ENCODE measurements at regions not wholly inside any gene's neighbourhood (a gene's known extent, or its start where the extent isn't known, plus 50 kb on each side); places are given as distances from the start of the nearest gene placed in this dataset.

DNA sequence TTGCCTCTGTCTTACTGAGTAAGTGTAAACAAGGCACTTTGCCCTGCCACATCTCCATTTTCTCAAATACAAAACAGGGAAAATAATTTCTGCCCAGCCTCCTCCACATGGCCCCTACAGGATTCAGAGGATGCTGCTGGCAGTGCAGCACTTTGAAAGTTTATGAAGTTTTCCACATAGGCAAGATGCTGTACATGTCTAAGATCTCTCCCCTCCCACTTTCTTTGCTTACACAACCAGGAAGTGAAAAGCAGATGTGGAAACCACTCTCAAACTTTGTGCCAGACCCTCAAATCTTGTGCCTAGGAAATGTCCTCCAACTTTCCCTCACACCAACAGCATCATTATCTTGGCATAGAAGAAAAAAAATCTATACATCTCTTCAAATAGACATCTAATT is 257.0 kb upstream of the LDB2 start (continued):
- TF ChIP-seq SP1 (IDR thresholded peaks at IDR 0.05; ENCODE audit: low read depth, low read length) = no peak
- no peak for TF ChIP-seq YBX1 (IDR thresholded peaks at IDR 0.05)
- no peak for TF ChIP-seq BCL11A (IDR thresholded peaks at IDR 0.05; ENCODE audit: low read depth, low read length)
- TF ChIP-seq, protein P1, sequence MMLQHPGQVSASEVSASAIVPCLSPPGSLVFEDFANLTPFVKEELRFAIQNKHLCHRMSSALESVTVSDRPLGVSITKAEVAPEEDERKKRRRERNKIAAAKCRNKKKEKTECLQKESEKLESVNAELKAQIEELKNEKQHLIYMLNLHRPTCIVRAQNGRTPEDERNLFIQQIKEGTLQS (IDR thresholded peaks at IDR 0.05; ENCODE audit: borderline replicate concordance, extremely low read depth, low read depth, low read length) = no peak
- no peak for TF ChIP-seq STAT1 (conservative IDR thresholded peaks at IDR 0.05)
- TF ChIP-seq ZNF207 (IDR thresholded peaks at IDR 0.05; ENCODE audit: borderline replicate concordance) = no peak

DNA sequence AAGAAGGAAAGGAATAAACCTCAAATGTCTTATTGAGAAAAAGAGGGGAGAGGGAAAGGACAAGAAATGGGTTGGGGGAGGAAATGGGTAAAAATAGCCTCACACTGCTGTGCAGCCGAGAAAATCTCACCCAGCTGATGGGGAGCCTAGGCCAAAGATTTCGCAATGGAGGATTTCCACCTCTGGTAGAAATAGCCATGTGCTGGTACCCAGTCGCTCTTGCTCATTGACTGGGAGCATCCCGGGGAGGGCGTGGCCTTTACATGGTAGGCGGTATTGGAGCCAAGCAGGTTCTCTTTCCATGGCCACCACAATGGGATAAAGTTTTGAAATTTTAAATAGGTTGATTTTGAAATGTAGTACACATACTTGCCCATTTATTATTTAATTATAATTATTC is 255.1 kb upstream of the LDB2 start:
- no peak for FAIRE-seq
- WGBS (ENCODE audit: insufficient coverage, insufficient replicate concordance, low lambda C conversion rate, missing lambda C conversion rate) = 43% methylated on average over 6 of the region's 6 CpGs
- H3K27me3 ChIP-seq (replicated peaks in 1 of 2; ENCODE audit: control insufficient read depth in 2 of 2, insufficient read depth in 2 of 2, low read length in 1 of 2) = no peaks in the 10 kb centered on the region
- CTCF ChIA-PET = no interaction called here
- DNase-seq (ENCODE audit: low read depth, low spot score) = no peak
- no peaks in the 10 kb centered on the region for H4K20me1 ChIP-seq (ENCODE audit: control insufficient read depth, insufficient read depth)
- H3K27ac ChIP-seq (ENCODE audit: control insufficient read depth, insufficient read depth) = no peak overlapping the region
- SMC1A ChIA-PET (ENCODE audit: uncharacterized antibody, unreplicated experiment) = no interaction called here
- in situ Hi-C loops (cut with MboI) (no loop called here), intact Hi-C loops (cut with micrococcal nuclease; ENCODE audit: unreplicated experiment) (no loop called here)
- H3K4me2 ChIP-seq (ENCODE audit: control insufficient read depth, insufficient read depth) = no peak overlapping the region
- no peak overlapping the region for H3K9ac ChIP-seq (ENCODE audit: control insufficient read depth, insufficient read depth, low read length)
- POLR2A ChIA-PET = no interaction called here
- no TSS peak for BruUV-seq (replicated peaks)
- no peak overlapping the region for H3K4me3 ChIP-seq
- no peak overlapping the region for H2AFZ ChIP-seq (ENCODE audit: control insufficient read depth, low read depth, low read length)
- ATAC-seq = no peak
- no peaks in the 10 kb centered on the region for H3K4me1 ChIP-seq (ENCODE audit: control insufficient read depth, insufficient read depth, low read length)
- no peaks in the 10 kb centered on the region for H3K36me3 ChIP-seq (ENCODE audit: control insufficient read depth in 2 of 2, insufficient read depth in 2 of 2, low read length in 1 of 2)
- RAD21 ChIA-PET (ENCODE audit: unreplicated experiment) = no interaction called here
- no peaks in the 10 kb centered on the region for H3K79me2 ChIP-seq (ENCODE audit: control insufficient read depth, insufficient read depth, low read length)
- no peaks in the 10 kb centered on the region for H3K9me3 ChIP-seq (replicated peaks; ENCODE audit: control insufficient read depth, insufficient read depth, low read length)
- TF ChIP-seq MTA2 (IDR thresholded peaks at IDR 0.05; ENCODE audit: low read depth) (no peak), YY1 (IDR thresholded peaks at IDR 0.05; ENCODE audit: low read depth, low read length) (no peak), SMAD5 (IDR thresholded peaks at IDR 0.05; ENCODE audit: low read depth) (no peak), POLR2AphosphoS5 (IDR thresholded peaks at IDR 0.05; ENCODE audit: low read length) (no peak), FOS (IDR thresholded peaks at IDR 0.05; ENCODE audit: borderline replicate concordance, extremely low read depth, insufficient read length) (no peak), NR2C2 (IDR thresholded peaks at IDR 0.05; ENCODE audit: borderline replicate concordance, control insufficient read depth, insufficient read length, low read depth) (no peak)
- TF ChIP-seq, protein P2, sequence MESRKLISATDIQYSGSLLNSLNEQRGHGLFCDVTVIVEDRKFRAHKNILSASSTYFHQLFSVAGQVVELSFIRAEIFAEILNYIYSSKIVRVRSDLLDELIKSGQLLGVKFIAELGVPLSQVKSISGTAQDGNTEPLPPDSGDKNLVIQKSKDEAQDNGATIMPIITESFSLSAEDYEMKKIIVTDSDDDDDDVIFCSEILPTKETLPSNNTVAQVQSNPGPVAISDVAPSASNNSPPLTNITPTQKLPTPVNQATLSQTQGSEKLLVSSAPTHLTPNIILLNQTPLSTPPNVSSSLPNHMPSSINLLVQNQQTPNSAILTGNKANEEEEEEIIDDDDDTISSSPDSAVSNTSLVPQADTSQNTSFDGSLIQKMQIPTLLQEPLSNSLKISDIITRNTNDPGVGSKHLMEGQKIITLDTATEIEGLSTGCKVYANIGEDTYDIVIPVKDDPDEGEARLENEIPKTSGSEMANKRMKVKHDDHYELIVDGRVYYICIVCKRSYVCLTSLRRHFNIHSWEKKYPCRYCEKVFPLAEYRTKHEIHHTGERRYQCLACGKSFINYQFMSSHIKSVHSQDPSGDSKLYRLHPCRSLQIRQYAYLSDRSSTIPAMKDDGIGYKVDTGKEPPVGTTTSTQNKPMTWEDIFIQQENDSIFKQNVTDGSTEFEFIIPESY (IDR thresholded peaks at IDR 0.05) = no peak
- TF ChIP-seq, protein P3, sequence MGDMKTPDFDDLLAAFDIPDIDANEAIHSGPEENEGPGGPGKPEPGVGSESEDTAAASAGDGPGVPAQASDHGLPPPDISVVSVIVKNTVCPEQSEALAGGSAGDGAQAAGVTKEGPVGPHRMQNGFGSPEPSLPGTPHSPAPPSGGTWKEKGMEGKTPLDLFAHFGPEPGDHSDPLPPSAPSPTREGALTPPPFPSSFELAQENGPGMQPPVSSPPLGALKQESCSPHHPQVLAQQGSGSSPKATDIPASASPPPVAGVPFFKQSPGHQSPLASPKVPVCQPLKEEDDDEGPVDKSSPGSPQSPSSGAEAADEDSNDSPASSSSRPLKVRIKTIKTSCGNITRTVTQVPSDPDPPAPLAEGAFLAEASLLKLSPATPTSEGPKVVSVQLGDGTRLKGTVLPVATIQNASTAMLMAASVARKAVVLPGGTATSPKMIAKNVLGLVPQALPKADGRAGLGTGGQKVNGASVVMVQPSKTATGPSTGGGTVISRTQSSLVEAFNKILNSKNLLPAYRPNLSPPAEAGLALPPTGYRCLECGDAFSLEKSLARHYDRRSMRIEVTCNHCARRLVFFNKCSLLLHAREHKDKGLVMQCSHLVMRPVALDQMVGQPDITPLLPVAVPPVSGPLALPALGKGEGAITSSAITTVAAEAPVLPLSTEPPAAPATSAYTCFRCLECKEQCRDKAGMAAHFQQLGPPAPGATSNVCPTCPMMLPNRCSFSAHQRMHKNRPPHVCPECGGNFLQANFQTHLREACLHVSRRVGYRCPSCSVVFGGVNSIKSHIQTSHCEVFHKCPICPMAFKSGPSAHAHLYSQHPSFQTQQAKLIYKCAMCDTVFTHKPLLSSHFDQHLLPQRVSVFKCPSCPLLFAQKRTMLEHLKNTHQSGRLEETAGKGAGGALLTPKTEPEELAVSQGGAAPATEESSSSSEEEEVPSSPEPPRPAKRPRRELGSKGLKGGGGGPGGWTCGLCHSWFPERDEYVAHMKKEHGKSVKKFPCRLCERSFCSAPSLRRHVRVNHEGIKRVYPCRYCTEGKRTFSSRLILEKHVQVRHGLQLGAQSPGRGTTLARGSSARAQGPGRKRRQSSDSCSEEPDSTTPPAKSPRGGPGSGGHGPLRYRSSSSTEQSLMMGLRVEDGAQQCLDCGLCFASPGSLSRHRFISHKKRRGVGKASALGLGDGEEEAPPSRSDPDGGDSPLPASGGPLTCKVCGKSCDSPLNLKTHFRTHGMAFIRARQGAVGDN (IDR thresholded peaks at IDR 0.05) = no peak
- TF ChIP-seq, protein P4, sequence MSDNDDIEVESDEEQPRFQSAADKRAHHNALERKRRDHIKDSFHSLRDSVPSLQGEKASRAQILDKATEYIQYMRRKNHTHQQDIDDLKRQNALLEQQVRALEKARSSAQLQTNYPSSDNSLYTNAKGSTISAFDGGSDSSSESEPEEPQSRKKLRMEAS (IDR thresholded peaks at IDR 0.05; ENCODE audit: low read depth, low read length) = no peak
- TF ChIP-seq, protein P5, sequence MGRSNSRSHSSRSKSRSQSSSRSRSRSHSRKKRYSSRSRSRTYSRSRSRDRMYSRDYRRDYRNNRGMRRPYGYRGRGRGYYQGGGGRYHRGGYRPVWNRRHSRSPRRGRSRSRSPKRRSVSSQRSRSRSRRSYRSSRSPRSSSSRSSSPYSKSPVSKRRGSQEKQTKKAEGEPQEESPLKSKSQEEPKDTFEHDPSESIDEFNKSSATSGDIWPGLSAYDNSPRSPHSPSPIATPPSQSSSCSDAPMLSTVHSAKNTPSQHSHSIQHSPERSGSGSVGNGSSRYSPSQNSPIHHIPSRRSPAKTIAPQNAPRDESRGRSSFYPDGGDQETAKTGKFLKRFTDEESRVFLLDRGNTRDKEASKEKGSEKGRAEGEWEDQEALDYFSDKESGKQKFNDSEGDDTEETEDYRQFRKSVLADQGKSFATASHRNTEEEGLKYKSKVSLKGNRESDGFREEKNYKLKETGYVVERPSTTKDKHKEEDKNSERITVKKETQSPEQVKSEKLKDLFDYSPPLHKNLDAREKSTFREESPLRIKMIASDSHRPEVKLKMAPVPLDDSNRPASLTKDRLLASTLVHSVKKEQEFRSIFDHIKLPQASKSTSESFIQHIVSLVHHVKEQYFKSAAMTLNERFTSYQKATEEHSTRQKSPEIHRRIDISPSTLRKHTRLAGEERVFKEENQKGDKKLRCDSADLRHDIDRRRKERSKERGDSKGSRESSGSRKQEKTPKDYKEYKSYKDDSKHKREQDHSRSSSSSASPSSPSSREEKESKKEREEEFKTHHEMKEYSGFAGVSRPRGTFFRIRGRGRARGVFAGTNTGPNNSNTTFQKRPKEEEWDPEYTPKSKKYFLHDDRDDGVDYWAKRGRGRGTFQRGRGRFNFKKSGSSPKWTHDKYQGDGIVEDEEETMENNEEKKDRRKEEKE (IDR thresholded peaks at IDR 0.05) = no peak
